Tongue (tissue), 1 donor: ENCODE measurements at regions not wholly inside any gene's neighbourhood (a gene's known extent, or its start where the extent isn't known, plus 50 kb on each side); places are given as distances from the start of the nearest gene placed in this dataset.
A peak's percentile ranks its signal among the peaks of the same experiment; 100 is the strongest.
"Not testable (repeated sequence)": the region's sequence is repeated elsewhere in the genome, so short reads cannot be mapped to it uniquely, and the experiment has no call there.

Experiments
- DNase-seq: peaks from one replicate; pipeline ENCODE4 v3.0.0-alpha.2; 2015

DNA sequence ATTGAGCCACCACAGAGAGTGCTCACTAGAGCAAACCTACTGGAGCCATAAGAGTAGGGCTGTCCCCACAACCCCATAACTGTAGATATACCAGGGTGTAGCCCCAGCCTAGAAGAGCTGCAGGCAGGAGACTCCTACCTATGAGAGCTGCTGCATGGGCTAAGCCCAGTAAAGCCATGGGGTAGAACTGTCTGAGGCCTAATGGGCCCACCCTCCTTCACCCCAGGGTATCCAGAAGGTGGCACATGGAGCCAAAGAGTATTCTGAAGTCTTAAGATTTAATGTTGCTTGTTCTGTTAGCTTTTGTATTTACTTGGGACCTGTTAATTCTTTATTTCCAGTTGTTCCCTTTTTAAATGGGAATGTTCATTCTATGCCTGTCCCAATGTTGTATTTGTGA, 1193.7 kb upstream of the ADGRL2 start:
- no peak for DNase-seq

DNA sequence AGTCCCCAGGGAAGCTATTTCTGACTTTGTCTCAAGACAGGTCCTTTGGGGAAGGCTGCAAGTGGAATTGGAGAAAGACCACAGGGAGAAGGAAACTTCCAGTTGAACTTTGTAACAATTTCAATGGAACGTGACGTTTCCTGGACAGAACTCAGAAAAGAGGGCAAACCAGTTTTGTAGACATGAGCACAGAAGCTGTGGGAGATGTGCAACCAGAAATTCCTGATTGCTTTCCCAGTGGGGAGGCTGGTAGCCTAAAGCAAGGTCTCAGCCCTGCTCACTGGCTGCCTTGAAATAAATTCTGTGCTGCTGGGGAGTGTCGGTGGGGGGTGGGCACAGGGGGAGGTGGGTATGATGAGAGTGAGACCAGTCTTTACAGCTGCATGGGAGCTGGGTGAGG, 1206.7 kb upstream of the ADGRL2 start:
- peak; percentile 2 for DNase-seq

DNA sequence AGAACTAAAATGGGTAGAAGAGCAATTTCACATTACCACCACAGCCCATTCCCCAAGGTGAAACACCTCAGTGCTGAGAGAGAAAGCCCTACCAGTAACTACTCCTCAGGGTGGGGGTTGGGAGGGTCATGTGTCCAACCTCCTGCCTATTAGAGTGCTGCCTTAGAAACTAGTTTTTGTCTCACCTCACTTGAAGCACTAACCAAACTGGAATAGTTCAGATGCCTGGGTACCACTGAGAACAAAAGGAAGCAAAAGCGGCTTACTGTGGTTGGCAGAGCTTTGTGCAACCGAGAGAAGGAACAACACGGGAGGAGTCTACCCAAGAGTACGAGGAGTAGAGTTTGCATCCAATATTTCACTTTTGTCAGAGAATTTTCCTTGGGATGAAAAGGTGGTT, 1207.5 kb upstream of the ADGRL2 start:
- no peak for DNase-seq

DNA sequence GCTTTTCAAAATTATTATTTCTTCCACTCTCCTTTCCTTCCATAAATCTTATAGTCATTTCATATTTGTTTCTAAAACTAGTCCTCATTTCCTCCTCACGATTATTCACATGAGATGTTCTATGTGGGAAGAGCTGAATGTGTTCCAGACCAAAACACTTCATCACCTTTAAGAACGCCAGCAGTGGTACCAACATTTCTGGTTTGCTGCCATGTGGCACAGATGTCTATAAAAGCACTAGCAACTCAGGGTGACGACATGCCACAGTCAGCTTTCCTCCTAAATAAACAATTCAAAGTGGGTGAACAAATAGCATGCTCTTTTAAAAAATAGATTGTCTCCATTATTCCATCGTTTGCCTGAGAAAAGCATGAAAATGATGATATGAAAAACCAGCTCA, 1217.8 kb upstream of the ADGRL2 start:
- DNase-seq, result no peak

DNA sequence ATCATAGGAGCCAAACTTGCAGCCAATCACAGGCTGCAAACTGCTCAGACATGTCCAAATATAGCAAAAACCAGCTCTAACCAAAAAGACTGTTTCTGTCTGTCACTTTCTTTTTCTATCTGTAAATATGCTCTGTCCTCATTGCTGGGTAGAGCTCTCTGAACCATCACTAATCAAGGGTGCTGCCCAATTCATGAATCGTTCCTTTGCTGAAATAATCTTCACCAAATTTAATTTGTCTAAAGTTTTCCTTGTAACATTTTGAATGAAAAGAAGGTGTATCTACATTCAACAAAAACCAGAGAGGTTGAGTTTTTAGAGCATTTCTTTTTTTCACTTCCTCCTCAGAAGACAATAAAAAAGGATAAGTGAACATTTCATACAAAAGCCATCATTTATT, 1221.7 kb upstream of the ADGRL2 start:
- no peak for DNase-seq

DNA sequence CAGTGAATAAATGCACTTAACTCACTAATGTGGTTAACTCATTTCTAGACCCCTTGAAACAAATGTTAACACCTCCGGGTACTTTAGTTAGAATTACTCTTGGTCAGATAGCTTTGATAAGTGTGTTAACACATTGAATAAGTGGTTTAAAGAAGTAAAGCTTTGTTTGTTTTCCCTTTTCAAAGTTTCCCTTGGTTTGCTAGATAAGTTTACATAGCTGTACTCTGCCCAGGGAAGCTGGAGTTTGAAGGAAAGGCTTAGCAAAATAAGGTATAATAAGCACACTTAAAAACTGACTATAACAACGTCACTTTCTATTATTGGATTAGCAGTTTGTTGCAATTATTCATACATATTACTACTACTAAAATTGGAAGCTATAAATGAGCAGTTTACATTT, 1233.9 kb upstream of the ADGRL2 start:
- no peak for DNase-seq

DNA sequence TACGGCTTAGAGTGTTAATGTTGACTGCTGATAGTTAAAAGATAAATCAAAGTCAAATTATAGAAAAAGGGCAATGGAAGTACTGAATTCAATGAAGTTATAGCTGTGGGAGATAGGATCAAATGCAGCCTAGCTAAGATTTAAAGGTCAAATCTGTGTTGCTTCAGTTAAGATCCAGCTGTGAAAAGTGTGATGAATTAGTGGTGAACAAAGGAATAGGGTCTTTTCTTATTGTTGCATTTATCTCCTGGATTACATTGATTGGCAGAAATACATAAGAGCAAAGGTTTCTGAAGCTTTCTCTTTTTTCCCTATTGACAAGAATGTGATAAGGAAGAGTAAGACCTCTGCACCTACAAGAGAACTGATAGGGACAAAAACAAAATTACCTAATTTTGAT, 1234.6 kb upstream of the ADGRL2 start:
- no peak for DNase-seq

DNA sequence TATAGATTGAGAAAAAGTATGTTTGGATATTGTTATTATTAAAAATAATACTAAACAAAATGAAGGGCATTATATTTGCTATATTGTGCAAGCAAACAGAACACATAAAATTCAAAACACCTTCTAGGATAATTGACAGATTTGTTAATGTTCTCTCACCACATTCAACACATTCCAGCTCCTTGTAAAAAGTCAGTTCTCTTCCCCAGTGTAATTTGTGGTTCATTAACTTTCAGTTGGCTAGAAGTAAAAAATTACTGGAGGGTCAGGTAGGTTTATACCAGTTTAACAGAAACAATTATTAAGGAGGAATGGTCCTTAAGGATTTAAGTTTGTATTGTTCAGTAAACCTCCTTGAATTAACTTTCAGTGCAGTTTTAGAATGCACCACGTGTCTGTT, 1235.3 kb upstream of the ADGRL2 start:
- no peak for DNase-seq

DNA sequence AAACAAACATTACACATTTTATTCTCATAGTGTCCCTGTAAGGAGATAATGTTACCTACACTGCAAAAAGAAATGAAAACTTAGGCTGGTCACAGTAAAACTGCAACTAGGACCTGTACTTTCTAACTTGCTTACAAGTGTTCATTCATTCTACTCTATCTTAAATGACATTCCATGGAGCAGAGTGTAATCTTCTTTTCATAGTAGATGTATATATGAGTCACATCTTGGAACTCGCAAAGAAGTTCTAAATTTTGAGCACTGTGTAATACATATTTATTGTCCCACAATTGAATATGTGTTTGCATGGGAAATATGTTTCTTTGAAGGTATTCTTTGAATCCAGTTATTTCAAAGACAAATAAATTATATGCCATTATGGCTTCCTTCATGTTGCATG, 1258.5 kb upstream of the ADGRL2 start:
- peak; percentile 3 for DNase-seq

DNA sequence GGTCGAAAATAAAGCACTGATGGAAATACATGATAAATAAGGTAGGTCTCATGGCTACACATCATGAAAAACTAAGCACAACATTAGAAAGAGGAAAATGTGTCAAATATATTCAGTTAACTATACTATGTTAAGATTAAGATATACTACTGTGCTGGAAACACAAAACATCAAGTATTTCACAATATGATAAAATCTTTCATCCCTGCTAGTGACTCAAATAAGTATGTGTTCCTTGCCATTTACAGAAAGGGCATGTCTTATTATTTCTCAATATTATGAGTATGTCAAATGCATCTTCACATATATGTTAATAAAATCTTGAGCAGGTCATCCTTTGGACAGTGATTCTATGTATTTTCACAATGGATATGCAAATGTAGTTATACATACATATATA, 1260.1 kb upstream of the ADGRL2 start:
- DNase-seq, result no peak

DNA sequence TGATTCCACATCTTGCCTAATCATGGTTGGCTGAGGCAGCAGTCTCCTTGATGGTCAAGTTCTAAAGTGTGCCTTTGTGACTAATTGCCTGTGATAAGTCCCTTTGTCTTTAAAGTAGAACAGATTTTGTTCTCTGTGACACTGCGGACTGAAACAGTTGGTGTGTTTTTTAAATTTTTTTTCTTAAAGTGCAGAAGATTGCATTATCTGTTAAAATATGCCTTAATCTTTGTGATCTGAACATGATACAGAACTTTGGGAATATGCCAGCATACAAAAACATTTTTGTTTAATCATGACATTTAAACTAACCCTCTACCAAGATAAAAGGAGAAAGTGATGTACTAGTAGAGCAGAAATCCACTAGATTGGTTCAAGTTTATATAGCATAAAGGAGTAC, 1260.6 kb upstream of the ADGRL2 start:
- DNase-seq, result no peak

DNA sequence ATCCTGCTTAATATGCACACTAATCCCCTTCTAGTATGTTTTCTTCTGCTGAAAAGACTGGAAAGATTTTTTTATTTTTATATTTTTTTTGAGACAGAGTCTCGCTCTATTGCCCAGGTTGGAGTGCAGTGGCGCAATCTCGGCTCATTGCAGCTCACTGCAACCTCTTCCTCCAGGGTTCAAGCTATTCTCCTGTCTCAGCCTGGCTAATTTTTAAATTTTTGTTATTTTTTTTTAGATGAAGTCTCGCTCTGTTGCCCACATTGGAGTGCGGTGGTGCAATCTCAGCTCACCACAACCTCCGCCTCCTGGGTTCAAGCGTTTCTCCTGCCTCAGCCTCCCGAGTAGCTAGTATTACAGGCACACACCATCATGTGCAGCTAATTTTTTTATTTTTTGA, 1261.4 kb upstream of the ADGRL2 start:
- DNase-seq, result not testable (repeated sequence)

DNA sequence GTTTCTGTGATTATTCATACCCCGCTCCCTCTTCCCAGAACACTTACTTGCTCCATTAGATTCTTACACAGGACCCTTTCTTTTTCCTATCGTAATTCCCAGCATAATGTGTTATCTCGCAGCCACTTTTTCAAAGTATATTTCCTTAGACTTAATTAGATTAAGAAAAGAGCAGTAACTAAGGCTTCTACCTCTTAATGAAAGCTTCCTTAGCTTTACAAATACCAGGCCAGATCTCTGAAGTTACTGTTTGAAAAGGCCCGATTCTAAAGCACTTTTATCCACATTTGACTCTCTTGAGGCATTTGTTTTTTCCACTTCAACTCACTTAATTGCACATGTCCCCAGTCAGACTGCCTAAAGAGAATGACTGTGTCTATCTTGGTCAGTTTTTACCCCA, 1264.3 kb upstream of the ADGRL2 start:
- no peak for DNase-seq

DNA sequence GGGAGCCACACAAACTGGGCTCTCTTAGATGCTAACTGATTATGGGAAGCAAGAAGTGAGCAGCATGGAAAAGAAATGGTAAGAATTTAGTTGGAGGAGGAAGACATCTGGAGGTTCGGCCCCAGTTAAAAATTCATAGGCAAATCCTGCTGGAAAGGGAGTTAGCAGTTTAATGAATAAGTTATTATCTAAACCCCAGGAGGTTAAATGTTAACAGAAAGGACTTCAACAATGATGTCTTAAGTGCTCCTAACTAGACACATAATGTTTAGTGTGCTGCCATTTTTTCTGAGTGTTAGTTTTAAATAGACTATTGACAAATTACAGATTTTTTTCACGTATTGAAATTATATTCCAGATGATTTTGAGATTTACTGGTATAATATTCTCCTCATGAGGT, 1265.3 kb upstream of the ADGRL2 start:
- no peak for DNase-seq

DNA sequence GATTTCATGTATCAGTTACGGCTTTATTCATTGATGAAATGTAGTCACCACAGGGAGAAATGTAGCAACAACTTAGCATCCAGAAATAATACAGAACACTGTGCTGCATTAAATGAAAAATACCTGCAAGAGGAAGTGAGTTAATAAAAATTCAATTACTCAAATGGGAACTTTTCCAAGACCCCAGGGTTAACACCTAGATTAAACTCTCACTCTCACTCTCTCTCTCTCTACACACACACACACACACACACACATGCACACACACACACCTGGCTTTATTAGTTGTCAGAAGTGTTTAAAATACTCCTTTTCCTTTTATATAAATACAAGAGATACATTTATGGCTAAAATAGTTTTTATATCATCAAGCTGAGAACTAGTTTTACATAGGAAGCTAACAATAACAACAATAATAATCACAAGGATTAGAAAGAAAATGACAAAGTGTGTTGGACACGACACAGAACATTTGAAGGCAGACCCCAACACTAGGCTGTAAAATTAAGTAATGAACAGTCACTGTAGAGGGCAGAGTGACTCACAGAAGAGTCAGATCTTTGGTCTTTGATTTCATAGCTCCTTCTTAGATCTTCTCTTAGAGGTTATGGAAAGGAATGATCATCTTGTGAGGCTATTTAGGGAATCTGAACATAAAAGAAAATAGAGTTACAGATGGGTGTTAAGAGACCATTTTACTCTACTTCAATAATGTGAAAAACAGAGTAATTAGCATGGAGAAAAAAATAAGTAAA, 1266.0 kb upstream of the ADGRL2 start:
- no peak for DNase-seq

DNA sequence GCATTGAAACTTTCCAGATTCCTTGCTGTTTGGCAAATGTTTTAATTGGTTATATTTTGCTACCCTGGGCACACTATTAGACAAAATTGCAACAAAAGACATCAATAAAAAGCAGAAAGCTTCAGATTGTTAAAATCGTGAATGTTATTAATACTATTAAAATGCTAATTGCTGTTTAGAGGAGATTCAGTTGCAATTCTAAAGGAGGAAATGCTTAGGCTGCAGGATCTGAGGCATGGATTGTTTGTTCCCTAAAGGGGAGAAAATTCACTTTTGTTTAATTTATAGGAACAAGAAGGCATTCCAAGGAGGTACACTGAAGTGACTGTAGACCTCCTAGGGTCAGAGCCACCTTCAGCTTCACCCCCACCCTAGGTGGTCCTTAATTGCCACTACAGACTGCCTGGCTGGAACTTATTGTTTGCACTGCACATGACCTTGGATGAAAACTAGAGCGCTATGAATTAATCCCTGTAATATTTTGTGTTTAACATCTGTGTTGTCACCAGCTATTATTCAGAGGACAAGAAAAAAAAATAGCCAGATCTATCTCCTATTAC, 1266.9 kb upstream of the ADGRL2 start:
- no peak for DNase-seq

DNA sequence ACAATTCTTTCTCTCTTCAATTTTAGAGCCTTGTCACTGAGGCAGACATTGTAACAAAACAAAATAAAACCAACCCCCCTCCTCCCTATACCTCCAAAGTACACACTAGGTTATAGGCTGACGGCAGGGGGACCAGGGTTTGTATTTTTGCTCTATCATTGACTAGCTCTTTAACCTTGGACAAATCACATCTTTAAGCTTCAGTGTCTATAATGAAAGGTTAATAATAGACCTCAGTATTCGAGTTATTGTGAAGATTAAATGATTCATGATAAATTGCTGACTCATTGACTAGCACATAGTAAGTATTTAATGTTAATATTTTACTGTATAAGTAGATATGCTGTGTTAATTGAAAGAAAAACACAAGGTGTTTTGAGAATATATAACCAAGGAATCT, 1267.6 kb upstream of the ADGRL2 start:
- DNase-seq, result no peak

DNA sequence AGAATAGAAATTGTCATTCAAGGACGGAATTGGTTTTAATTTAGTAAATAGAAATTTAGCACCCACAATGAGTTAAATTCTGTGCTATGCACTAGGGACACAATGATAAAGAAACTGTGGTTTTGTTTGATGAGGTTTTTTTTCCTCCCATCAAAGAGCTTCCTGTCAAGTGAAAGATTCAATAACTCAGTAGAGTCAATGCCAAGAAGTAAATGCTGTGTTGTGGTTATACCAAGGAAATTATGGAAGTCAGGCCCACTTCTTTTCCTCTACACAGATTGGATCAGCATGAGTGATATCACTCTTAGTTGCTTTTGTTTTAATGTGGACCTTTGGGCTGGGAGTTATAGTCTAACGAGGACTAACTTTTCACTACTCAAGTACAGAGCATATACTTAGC, 1269.6 kb upstream of the ADGRL2 start:
- DNase-seq, result no peak

DNA sequence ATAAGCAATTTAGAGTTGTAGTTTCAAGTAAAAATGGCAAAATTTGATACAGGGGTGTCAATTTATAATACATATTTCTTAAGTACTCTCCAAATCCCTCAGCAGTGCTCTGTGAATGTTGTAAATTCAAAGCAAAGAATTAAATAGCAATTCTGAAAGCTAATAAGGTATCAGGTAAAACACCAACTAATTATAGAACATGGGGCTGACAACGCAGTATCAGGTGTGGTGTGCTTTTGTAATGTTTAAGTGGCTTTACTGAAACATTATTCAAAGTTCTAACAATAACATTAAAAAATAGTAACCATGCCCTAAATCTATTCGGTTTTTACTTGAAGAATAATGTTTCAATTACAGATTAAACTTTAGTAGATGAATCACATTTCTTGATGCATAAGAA, 1271.2 kb upstream of the ADGRL2 start:
- DNase-seq, result no peak

DNA sequence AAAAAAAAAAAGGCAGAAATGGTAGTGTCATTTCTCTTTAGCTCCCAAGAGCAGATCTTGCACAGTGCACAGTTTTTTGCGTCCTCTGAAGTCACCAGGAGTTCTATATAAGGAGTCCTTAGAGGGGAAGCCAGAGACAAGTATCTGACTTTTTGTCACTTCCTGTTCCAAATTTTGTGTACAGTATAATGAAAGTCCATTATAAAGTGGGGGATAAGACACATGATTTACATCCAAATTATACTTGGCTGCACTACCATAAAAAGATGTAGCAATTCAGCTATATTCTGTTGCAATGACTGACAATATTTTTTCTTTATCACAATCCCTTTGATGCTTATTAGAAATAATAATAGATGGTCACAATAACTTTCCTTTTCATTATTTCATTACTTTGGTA, 1276.9 kb upstream of the ADGRL2 start:
- DNase-seq, result no peak

DNA sequence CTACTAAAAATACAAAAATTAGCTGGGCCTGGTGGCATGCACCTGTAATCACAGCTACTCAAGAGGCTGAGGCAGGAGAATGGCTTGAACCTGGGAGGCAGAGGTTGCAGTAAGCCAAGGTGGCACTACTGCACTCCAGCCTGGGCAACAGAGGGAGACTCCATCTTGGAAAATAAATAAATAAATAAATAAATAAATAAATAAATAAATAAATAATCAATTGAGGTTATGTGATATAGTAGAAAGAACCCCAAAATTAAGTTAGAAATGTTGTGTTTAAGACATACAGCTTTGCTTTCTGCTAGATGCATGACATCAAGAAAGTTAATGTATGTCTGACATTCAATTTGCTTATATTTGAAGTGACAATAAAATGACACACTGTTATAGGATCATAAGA, 1277.7 kb upstream of the ADGRL2 start:
- not testable (repeated sequence) for DNase-seq

DNA sequence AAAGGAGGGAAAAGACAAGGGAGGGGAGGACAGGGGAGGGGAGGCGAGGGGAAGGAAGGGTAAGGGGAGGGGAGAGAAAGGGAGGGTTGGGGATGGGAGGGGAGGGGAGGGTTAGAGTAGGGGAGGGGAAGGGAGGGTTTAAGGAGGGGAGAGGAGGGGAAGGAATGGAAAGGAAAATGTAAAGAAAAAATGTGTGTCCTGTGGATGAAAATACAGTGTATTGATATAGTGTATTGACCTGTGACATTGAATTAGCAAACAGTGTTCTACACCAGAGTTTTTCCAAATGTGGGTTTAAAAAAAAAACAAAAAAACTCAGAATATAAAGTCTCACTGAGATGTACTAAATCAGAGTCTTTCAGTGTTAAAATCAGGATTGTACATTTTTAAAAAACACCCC, 1279.8 kb upstream of the ADGRL2 start:
- DNase-seq, result no peak

DNA sequence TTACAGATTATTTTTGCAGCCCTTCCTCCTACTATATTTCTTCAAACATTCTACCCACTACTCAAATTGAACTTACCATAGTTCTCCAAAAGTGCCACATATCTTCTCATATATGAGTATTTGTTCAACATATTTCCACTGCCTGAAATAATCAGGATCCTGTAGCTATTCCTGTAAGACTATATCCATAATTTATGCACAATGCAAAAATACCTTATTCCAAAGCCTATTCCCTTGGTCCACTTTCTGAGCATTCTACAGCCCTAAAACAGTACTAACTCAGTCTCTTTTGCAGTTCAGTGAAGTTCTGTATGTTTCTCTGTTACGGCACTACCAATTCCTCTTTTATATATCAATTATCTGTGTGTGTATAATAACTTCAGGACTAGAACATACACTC, 1283.7 kb upstream of the ADGRL2 start:
- no peak for DNase-seq

DNA sequence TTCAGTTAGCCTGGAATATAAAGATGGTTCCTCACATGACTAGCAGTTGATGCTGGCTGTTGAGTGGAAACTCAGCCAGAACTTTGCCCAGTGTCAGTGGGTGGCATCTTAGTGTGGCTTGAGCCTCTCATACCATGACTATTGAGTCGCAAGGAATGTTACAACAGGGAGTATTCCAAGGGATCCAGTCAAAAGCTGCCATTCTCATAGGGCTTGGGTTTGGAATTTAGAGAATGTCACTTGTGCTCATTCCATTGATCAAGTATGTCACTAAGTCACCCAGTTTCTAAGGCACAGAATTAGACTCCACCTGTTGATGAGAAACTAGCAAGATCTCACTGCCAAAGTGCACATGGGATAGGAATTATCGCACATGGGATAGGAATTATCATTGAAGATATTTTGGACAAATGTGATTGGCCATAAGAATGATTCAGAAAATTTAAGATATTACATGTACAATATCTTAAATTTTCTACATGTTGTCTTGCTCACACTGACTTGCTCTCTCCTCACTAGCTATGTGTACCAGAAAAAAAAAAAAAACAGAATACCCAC, 1290.7 kb upstream of the ADGRL2 start:
- DNase-seq, result peak; percentile 20
